ENCODE measurements at regions not wholly inside any gene's neighbourhood (a gene's known extent, or its start where the extent isn't known, plus 50 kb on each side); places are given as distances from the start of the nearest gene placed in this dataset.

GRCh38 chr1:57747818-57748217, 324.0 kb upstream of the DAB1 start:
- TF ChIP-seq PAX8 (IDR thresholded peaks at IDR 0.05), result no peak
- TF ChIP-seq RAD51 (IDR thresholded peaks at IDR 0.05), result no peak
- TF ChIP-seq PML (IDR thresholded peaks at IDR 0.05; ENCODE audit: low read length), result no peak
- TF ChIP-seq SIN3A (IDR thresholded peaks at IDR 0.05; ENCODE audit: low read depth, low read length), result no peak
- TF ChIP-seq CTCF (IDR thresholded peaks at IDR 0.05 in 2 of 3, conservative IDR thresholded peaks at IDR 0.05 in 1 of 3; ENCODE audit: control insufficient read depth in 2 of 3, extremely low read depth in 1 of 3, insufficient read depth in 1 of 3, low read depth in 3 of 3, low read length in 3 of 3), result no peak
- TF ChIP-seq SUZ12 (IDR thresholded peaks at IDR 0.05; ENCODE audit: unreplicated experiment), result no peak
- no peak for TF ChIP-seq NR2C1 (IDR thresholded peaks at IDR 0.05)
- in situ Hi-C loops (cut with MboI), result no loop called here
- SMC1A ChIA-PET (ENCODE audit: uncharacterized antibody, unreplicated experiment), result no interaction called here
- POLR2A ChIA-PET, result no interaction called here
- H3K36me3 ChIP-seq (ENCODE audit: control insufficient read depth in 2 of 2, insufficient read depth in 2 of 2, low read length in 1 of 2), result no peaks in the 10 kb centered on the region
- 37% methylated on average over 1 of the region's 1 CpG for WGBS (ENCODE audit: insufficient coverage, insufficient replicate concordance, low lambda C conversion rate, missing lambda C conversion rate)
- RAD21 ChIA-PET (ENCODE audit: unreplicated experiment), result no interaction called here
- H3K4me1 ChIP-seq (ENCODE audit: control insufficient read depth, insufficient read depth, low read length), result no peaks in the 10 kb centered on the region
- no peaks in the 10 kb centered on the region for H3K9me3 ChIP-seq (replicated peaks; ENCODE audit: control insufficient read depth, insufficient read depth, low read length)
- FAIRE-seq (no peak), ATAC-seq (no peak), DNase-seq (ENCODE audit: low read depth, low spot score) (no peak)
- H3K4me2 ChIP-seq (ENCODE audit: control insufficient read depth, insufficient read depth), result no peak overlapping the region
- H3K27ac ChIP-seq (ENCODE audit: control insufficient read depth, insufficient read depth), result no peak overlapping the region
- H3K79me2 ChIP-seq (ENCODE audit: control insufficient read depth, insufficient read depth, low read length), result no peaks in the 10 kb centered on the region
- no peak overlapping the region for H3K9ac ChIP-seq (ENCODE audit: control insufficient read depth, insufficient read depth, low read length)
- no peak overlapping the region for H2AFZ ChIP-seq (ENCODE audit: control insufficient read depth, low read depth, low read length)
- intact Hi-C loops (cut with micrococcal nuclease; ENCODE audit: unreplicated experiment), result no loop called here
- no peaks in the 10 kb centered on the region for H4K20me1 ChIP-seq (ENCODE audit: control insufficient read depth, insufficient read depth)
- BruUV-seq (replicated peaks), result no TSS peak
- H3K4me3 ChIP-seq, result no peak overlapping the region
- CTCF ChIA-PET, result no interaction called here
- H3K27me3 ChIP-seq (replicated peaks in 1 of 2; ENCODE audit: control insufficient read depth in 2 of 2, insufficient read depth in 2 of 2, low read length in 1 of 2), result no peaks in the 10 kb centered on the region

- Histone ChIP-seq H3K9me3 (replicated peaks; ENCODE audit: control insufficient read depth, insufficient read depth, low read length) (no peaks in the 10 kb centered on the region), H3K4me3 (no peak overlapping the region), H3K4me1 (ENCODE audit: control insufficient read depth, insufficient read depth, low read length) (no peaks in the 10 kb centered on the region), H3K4me2 (ENCODE audit: control insufficient read depth, insufficient read depth) (no peak overlapping the region), H2AFZ (ENCODE audit: control insufficient read depth, low read depth, low read length) (no peak overlapping the region), H4K20me1 (ENCODE audit: control insufficient read depth, insufficient read depth) (no peaks in the 10 kb centered on the region), H3K27ac (ENCODE audit: control insufficient read depth, insufficient read depth) (no peak overlapping the region), H3K27me3 (replicated peaks in 1 of 2; ENCODE audit: control insufficient read depth in 2 of 2, insufficient read depth in 2 of 2, low read length in 1 of 2) (no peaks in the 10 kb centered on the region), H3K36me3 (ENCODE audit: control insufficient read depth in 2 of 2, insufficient read depth in 2 of 2, low read length in 1 of 2) (no peaks in the 10 kb centered on the region), H3K79me2 (ENCODE audit: control insufficient read depth, insufficient read depth, low read length) (no peaks in the 10 kb centered on the region), H3K9ac (ENCODE audit: control insufficient read depth, insufficient read depth, low read length) (no peak overlapping the region)
- WGBS (ENCODE audit: insufficient coverage, insufficient replicate concordance, low lambda C conversion rate, missing lambda C conversion rate), result 0% methylated on average over 4 of the region's 4 CpGs
- peak; percentile 31 for FAIRE-seq
- no TSS peak for BruUV-seq (replicated peaks)
- ChIA-PET CTCF (no interaction called here), RAD21 (ENCODE audit: unreplicated experiment) (no interaction called here), SMC1A (ENCODE audit: uncharacterized antibody, unreplicated experiment) (interaction anchor here (0.6 kb wide), 1 partner anchor 17 kb away, joined by 3 read pairs; no protein-coding TSS in a partner anchor), POLR2A (no interaction called here)
- peak; percentile 80 for ATAC-seq
- peak; percentile 3 for DNase-seq (ENCODE audit: low read depth, low spot score)
- intact Hi-C loops (cut with micrococcal nuclease; ENCODE audit: unreplicated experiment) (no loop called here), in situ Hi-C loops (cut with MboI) (no loop called here)
- no peak for TF ChIP-seq NBN (IDR thresholded peaks at IDR 0.05)
- 0 out of 4 replicates have a peak, but pooled peaks of 1 of the 2 experiments have one; percentile 31 for TF ChIP-seq EP300 (IDR thresholded peaks at IDR 0.05; ENCODE audit: borderline replicate concordance in 1 of 2, control insufficient read depth in 1 of 2, low read depth in 2 of 2, low read length in 2 of 2)
- no peak for TF ChIP-seq CREB1 (IDR thresholded peaks at IDR 0.05; ENCODE audit: low read depth)
- TF ChIP-seq MTA2 (IDR thresholded peaks at IDR 0.05; ENCODE audit: low read depth), result peak; percentile 27; the same call in 1 of the 2 replicates
- peak; percentile 38 for TF ChIP-seq JUNB (IDR thresholded peaks at IDR 0.05)
- no peak for TF ChIP-seq ESRRA (IDR thresholded peaks at IDR 0.05; ENCODE audit: low read length)
- 0 out of 2 replicates have a peak, but pooled peaks have one; percentile 63 for TF ChIP-seq IRF4 (IDR thresholded peaks at IDR 0.05; ENCODE audit: low read depth, low read length)
- TF ChIP-seq BHLHE40 (IDR thresholded peaks at IDR 0.05; ENCODE audit: borderline replicate concordance in 1 of 2, low read depth in 2 of 2, low read length in 1 of 2), result peak; percentile 48 to 68; a peak in 3 of 4 replicates
- TF ChIP-seq YY1 (IDR thresholded peaks at IDR 0.05; ENCODE audit: low read depth, low read length), result no peak
- no peak for TF ChIP-seq ATF2 (IDR thresholded peaks at IDR 0.05; ENCODE audit: low read length)
- TF ChIP-seq POU2F2 (IDR thresholded peaks at IDR 0.05; ENCODE audit: borderline replicate concordance, low read depth, low read length), result peak; percentile 61; the same call in 1 of the 3 replicates
These were observed 317.7 kb upstream of the DAB1 start for GRCh38 chr1:57741521-57741920.

All from GM12878 (cell line).